HTR-8/SVneo (cell line): ENCODE measurements at regions not wholly inside any gene's neighbourhood (a gene's known extent, or its start where the extent isn't known, plus 50 kb on each side); places are given as distances from the start of the nearest gene placed in this dataset.

Experiments used
- DNase-seq: peaks from one replicate; pipeline ENCODE4 v3.0.0; 2011; ENCODE audit warnings: low spot score, mixed read lengths; ENCODE audit not compliant: insufficient read length
- FAIRE-seq: peaks from 2 replicates; lab custom pipeline; 2011; peaks lifted over from hg19 to GRCh38; lab: Jason Lieb, UNC

DNA sequence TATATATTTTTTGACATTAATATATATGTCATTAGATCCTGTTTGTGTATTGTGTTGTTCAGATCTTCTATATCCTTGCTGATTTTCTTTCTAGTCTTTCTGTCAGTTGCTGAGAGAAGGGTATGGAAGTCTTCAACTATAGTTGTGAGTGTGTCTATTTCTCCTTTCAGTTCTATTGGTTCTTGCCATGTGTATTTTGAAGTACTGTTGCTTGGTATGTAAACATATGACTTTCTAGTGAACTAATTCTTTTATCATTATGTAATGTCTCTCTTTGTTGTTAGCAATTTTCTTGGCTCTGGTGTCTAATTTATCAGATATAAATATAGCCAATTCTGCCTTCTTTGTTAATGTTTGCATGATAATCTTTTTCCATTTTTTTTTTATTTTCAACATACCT lies 84.3 kb upstream of the CAST start:
- DNase-seq (no peak), FAIRE-seq (no peak)

DNA sequence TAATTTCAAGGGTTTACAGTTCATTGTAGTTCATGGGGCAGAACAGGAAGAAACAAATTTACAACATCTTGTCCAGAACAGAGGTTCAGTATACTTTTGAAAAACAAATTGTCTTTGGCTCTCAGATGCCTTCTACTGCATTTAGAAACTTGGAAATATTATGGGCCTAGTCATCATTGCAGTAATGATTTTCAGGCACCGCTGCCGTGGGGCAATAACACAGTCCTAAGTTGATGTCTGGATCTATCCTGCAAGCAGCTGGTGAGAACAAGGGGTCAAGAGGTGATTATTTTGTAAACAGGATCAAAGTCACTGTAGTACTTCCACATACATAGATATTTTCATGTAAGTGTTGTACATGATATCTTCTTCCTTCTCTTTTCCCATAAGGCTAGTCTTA lies 82.5 kb upstream of the CAST start:
- no peak for FAIRE-seq
- no peak for DNase-seq

DNA sequence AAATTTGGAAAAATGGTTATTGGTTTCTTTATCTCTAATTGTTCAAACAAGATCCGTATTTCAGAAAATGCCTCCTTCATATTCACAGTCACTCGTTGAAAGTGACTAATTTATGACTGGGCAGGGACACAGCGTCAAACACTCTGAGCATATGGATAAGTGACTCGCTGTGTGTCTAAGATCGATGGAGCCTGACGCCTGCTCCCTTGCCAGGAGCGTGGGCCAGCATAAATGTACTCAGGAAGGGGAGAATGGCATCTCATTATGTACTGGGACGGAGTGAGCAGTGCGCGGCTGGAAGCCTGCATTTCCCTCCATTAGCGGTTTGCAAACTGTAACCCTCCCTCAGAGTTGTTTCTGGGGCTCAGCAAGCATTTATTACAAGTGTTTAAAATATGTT lies 79.8 kb upstream of the CAST start:
- DNase-seq, result no peak

DNA sequence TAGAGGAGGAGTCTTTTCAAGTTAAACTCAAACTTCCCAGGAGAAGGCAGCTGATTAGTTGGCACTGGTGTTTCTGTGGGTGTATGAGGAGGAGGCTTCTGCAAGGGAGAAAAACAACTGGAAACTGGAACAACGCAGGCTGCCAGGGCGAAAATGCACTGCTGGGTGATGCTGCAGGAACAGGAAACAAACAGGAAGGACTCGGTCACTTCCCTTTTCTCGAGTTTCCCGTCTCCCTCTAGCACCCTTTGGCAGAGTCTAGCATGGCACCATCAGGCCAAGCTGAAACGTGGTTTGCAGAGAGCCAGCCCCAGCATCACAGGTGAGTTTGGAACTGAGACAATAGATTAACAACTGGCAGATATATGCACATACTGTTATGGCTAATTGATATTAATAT lies 77.5 kb upstream of the CAST start:
- DNase-seq (no peak), FAIRE-seq (no peak)

More for the DNA sequence above, 79.8 kb upstream of the CAST start:
- FAIRE-seq, result no peak

DNA sequence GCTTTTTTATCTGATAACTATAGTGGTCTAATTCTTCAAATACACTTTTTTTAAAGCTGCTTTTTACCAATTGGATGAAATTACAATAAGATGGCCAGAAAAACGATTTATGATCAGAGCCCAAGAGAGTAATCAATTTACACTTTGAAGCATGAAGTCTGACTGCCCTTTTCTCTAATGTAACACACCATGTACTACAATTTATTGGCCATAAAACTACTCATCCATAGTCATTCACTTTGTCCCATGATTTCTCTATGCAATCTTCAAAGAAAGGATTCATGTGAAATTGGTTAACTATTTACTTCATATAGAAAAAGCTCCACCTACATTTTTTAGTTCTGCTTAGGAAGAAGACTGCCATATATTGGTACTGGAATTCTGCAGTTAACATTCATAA lies 73.6 kb upstream of the CAST start:
- no peak for DNase-seq
- FAIRE-seq, result no peak

DNA sequence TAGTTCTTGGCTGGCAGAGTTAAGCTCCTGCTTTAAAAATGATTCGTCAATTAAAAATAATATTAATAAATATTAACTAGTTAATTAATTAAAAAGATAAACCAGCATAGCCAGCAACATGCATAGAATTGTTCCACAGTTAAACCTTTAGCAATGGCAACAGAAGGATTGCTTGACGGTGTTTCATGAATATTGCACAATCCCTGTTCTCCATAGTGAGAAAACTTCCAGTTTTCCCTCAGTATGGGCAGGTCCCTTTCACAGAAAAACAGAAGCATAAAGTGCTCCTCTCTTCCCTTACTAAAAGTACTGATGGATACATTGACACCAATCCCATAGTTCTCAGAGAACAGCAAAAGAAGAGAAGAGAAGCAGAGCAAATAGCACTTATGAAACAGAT lies 71.4 kb upstream of the CAST start:
- DNase-seq (no peak), FAIRE-seq (no peak)

DNA sequence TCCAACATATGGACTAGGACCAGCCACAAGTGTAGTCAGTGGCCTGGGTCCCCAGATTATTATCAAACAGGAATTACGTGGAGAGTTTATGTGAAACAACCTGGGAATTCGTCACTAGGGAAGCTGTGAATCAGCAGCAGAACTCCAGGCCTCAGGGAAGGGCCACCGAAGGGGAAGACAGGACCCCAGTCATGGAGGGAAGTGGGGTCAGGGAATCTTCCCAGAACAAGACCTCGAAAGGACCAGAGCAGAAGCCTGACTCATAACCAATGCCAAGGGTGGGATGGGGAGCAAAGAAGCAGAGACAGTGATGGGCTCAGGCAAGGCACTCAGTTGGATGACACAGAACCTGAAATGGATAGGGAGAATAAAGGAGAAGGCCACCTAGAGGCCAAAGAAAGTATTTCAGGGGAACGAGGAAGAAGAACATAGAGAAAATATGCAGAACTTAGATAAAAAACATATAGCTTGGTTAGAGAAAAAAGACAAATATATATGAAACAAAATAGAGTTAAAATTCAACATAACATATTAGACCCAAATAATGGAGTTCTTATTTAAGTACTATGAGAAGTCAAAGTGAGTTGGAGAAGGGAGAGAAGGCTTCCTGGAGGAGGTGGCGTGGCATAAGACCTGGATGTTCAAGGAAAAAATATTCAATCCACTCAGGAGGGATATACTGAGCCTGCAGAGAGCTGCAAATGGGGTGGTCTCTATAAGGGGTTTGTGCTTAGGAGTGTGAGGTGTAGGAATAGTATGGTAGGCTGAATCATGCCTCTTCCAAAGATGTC lies 66.7 kb upstream of the CAST start:
- no peak for FAIRE-seq
- DNase-seq, result no peak

DNA sequence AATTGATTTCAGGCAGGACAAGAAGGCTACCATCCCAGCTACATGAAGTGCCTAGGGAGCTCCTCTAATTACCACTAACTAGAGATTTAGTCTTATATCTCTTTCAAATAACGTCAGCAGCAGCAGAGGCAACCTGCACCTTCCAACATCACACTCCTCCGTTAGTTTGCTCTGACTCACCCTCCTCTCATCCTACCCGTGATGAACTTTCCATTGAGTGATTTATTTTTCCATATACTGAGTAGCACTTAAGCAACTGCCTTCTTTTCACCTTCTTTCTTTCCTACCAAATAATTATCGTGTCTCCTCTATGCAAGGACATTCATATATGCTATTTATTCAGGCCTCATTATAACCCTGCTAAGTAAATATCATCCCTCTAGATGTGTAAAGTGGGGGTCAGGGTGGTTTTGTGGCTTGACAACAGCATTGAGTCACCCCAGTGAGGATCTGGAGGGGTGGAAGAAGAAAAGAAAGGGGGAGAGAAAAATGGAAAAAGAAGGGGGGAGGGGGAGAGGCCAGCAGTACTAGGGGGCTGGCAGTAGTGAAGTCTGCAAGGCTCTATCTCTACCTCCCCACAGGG lies 64.6 kb upstream of the CAST start:
- peak; percentile 25 for DNase-seq
- no peak for FAIRE-seq

DNA sequence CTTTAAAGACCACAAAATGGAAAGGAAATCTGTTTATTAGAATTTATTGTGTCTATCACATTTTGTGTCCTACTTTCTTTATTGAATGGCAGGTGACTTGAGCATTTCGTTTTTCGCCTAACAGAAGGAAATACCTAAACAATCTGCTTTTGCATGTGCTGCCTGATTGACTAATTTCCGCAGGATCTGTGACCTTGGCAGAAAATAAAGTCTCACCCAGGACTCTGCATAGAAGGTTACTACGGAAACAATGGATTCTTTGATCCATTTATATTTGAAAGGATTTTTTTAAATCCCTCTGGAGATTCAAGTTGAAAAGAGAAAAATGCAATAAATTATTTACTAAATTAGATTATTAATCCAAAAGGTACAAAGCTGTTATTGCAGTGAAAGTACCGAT lies 61.0 kb upstream of the CAST start:
- FAIRE-seq (no peak), DNase-seq (no peak)

DNA sequence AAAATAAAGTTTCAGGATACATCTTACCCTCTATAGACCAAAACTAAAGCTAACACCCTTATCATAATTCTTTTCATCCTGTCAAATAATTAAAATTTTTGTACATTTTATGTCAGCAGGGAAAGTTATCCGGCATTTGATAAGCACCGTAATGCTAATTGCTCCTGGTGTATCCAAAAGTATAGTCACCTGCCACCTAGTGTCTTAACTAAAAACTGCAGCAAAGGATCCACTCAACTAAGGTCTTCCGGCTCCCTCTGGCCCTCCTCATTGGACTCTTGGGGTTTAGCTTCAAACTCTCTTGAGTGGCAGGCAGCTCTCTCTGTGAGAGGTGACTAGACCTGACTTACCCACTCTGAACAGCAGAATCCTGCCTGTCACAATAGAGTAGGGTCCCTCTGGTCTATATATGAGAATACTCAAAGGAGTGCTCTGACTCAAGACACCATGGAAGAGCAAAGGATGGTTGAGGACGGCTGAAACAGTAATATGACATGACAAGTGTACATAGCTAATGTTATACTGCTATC lies 60.4 kb upstream of the CAST start:
- peak; percentile 70 for FAIRE-seq
- DNase-seq, result peak; percentile 53

DNA sequence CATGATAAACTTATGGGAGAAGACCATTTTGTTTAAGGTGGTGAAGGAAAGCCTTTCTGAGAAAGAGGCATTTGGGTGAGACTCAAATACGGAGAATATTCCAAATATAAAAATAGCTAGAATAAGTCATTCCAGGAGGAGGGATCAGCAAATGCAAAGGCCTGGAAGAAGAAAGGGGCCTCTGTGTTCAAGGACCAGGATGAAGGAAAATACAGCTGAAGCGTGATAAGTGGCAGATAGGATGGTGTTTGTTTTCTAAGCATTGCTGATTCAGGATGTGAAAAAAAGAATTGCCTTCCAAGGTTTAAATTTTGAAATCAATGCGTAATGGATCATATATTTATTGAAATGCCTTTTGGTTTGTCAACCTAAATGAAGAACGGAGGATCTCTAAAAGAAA lies 59.4 kb upstream of the CAST start:
- DNase-seq, result no peak
- FAIRE-seq, result no peak

DNA sequence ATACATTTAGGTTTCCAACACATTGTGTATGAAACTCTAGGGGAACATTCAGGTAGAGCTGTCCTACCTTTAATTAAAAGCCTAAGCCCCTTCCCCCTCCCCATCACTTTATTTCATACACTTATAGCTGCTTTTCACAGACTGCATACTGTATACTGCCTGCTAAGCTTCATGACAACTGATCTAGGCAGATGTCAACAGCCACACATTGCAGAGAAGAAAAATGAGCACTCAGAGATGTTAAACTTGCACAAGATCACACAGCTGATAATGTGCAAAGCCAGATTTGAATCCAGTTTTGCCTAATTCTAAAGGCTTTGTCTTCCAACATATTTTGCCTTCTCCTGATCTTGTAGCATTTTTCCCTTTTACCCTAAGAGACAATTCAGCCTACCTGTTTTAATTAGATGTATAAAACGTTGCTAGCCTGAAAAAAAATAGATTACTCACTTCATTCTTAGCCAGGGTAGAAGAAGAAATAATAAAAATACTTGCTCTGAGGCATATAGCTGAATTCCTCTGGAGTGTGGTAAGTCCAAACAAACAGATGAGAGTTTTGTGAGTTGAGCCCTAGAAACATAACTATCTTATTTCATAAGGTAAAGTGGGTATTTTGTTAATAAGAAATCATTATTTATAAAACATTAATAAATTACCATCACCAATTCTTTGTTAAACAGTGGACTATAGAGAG lies 56.9 kb upstream of the CAST start:
- FAIRE-seq, result no peak
- no peak for DNase-seq

DNA sequence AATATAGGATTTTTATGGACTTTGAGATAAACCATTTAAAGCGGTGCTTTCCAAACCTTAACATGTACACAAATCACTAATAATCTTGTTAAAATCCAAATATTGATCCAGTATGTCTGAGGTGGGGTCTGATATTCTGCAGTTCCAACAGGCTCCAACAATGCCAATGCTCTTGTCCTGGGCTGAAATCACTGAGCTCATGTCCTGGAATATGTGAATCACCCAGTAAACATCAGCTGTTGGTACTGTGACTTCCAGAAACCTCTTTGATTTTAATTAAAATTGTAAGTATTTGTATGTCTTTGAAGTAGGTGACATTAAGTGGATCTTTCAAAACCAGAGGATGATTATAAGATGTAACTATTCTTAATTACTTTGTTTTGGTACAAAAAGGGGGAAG lies 52.8 kb upstream of the CAST start:
- FAIRE-seq, result no peak
- no peak for DNase-seq

DNA sequence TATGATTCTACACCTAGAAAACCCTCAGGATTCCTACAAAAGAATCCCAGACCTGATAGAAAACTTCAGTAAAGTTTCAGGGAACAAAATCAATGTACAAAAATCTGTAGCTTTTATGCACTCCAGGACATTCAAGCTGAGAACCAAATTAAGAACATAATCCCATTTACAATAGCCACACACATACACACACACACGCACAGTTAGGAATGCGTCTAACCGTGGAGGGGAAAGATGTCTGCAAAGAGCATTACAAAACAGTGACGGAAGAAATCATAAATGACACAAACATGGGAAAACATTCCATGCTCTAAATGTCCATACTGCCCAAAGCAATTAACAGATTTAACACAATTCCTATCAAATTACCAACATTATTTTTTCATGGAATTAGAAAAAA lies 51.4 kb upstream of the CAST start:
- no peak for DNase-seq
- peak; percentile 69 for FAIRE-seq

DNA sequence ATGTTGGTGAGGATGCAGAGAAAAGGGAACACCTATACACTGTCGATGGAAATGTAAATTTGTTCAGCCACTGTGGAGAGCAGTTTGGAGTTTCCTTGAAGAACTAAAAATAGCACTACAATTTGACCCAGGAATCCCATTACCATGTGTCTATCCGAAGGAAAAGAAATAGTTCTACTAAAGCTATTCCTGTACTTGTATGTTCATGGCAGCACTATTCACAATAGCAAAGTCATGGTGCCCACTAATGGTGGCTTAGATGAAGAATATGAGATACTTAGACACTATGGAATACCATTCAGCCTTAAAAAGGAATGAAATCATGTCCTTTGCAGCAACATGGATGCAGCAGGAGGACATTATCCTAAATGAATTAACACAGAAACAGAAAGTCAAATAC lies 50.2 kb upstream of the CAST start:
- DNase-seq, result no peak
- no peak for FAIRE-seq
